ENCODE measurements at regions not wholly inside any gene's neighbourhood (a gene's known extent, or its start where the extent isn't known, plus 50 kb on each side); places are given as distances from the start of the nearest gene placed in this dataset.

DNA sequence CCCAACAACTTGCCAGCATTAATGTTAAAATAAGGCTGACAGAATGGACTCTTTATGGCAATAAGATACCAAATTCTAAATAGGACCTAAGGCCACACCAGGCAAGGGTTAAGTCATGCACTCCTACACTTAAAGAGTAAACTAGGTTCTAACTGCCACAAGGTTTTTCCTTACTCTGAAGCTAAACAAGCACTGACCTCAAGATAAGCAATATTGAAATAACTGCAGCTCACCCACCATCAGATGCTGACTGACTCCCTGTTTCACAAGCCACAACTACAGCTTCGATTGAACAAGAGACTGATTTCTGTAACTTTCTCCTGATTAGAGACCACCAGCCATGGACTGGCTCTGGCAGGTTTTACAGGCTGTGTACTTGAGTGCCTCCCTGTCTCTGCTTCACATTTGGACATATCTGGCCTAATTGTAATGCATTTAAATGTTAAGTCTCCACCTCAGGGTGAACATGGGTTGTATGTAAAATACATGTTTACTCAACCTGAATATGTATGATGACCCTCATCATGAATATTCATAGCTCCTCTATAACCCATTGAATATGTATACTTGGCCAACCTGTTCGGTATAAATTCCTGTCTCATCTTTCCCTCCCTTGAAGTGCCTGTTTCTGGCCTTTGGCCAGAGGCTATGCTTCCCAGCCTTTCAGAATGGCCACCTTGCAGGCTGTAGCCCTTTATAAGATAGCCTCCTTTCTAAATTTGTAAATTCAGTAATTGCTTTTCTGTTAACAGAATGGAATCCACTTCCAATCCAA is 70.5 kb upstream of the DAAM1 start:
- H3K9me3 ChIP-seq = no peaks in the 10 kb centered on the region
- no peak for TF ChIP-seq POLR2A (IDR thresholded peaks at IDR 0.05)
- TF ChIP-seq, protein P1, sequence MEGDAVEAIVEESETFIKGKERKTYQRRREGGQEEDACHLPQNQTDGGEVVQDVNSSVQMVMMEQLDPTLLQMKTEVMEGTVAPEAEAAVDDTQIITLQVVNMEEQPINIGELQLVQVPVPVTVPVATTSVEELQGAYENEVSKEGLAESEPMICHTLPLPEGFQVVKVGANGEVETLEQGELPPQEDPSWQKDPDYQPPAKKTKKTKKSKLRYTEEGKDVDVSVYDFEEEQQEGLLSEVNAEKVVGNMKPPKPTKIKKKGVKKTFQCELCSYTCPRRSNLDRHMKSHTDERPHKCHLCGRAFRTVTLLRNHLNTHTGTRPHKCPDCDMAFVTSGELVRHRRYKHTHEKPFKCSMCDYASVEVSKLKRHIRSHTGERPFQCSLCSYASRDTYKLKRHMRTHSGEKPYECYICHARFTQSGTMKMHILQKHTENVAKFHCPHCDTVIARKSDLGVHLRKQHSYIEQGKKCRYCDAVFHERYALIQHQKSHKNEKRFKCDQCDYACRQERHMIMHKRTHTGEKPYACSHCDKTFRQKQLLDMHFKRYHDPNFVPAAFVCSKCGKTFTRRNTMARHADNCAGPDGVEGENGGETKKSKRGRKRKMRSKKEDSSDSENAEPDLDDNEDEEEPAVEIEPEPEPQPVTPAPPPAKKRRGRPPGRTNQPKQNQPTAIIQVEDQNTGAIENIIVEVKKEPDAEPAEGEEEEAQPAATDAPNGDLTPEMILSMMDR (IDR thresholded peaks at IDR 0.05) = no peak
- H3K27ac ChIP-seq = no peak overlapping the region
- H3K4me1 ChIP-seq = peaks cover 0 to 7% (median 0%) of the 10 kb centered on the region in 4 donors
- no peaks in the 10 kb centered on the region for H3K27me3 ChIP-seq
- no peaks in the 10 kb centered on the region for H3K36me3 ChIP-seq
- DNase-seq = no peak
- H3K4me3 ChIP-seq = no peak overlapping the region

DNA sequence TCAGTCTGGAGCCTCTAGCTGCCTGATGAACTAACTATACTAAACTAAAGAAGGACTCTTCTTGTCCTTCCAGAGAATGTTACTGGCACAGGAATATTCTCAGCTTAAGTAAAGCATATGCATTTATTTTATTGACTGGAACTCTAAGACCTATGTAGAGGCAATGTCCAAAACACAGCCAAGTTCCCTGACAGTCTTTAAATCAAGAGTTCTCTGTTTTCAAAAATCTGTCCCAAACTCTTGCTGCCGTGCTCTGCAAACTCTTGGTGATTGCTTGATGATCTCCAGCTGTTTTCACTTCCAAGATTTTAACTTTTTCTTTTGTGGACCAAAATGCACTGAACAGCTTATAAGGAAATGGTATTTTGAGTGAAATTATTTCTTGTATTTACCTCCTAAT is 67.5 kb upstream of the DAAM1 start:
- no peaks in the 10 kb centered on the region for H3K36me3 ChIP-seq
- TF ChIP-seq POLR2A (IDR thresholded peaks at IDR 0.05) = no peak
- H3K9me3 ChIP-seq = no peaks in the 10 kb centered on the region
- no peak overlapping the region for H3K4me3 ChIP-seq
- DNase-seq = no peak
- no peaks in the 10 kb centered on the region for H3K27me3 ChIP-seq
- no peak overlapping the region for H3K27ac ChIP-seq
- H3K4me1 ChIP-seq = peaks cover 0 to 7% (median 0%) of the 10 kb centered on the region in 4 donors

GRCh38 chr14:59123531-59123930 is 64.9 kb upstream of the DAAM1 start:
- no peak overlapping the region for H3K27ac ChIP-seq
- H3K4me3 ChIP-seq = no peak overlapping the region
- no peaks in the 10 kb centered on the region for H3K9me3 ChIP-seq
- no peak for DNase-seq
- H3K27me3 ChIP-seq = no peaks in the 10 kb centered on the region
- TF ChIP-seq POLR2A (IDR thresholded peaks at IDR 0.05) = no peak
- TF ChIP-seq, protein P1 (IDR thresholded peaks at IDR 0.05) = no peak
- no peaks in the 10 kb centered on the region for H3K4me1 ChIP-seq
- no peaks in the 10 kb centered on the region for H3K36me3 ChIP-seq

DNA sequence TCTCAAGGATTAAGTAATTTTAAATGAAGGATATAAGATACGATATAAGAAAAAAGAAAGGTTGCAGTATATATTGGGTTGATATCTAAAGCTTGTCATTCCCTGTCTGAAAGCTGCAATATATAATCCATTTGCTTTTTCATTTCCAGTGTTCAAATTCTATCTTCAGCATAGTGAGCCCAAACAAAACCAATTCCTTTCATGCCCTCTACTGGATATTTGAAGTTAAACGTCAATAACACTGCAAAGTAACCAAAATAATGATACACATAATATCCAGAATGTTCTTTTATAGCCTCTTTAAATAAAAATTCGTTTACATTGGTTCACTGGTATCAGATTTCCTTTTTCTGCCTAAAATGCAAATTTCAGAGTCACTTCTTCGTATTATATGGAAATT is 64.5 kb upstream of the DAAM1 start:
- H3K36me3 ChIP-seq = no peaks in the 10 kb centered on the region
- no peaks in the 10 kb centered on the region for H3K4me1 ChIP-seq
- no peaks in the 10 kb centered on the region for H3K9me3 ChIP-seq
- TF ChIP-seq, protein P1 (IDR thresholded peaks at IDR 0.05) = peak in 3 of 6 experiments; percentile 23 to 56 (median 47)
- no peak for TF ChIP-seq POLR2A (IDR thresholded peaks at IDR 0.05)
- no peak overlapping the region for H3K27ac ChIP-seq
- no peak overlapping the region for H3K4me3 ChIP-seq
- no peak for DNase-seq
- no peaks in the 10 kb centered on the region for H3K27me3 ChIP-seq

GRCh38 chr14:59125156-59125555 is 63.3 kb upstream of the DAAM1 start:
- Histone ChIP-seq H3K36me3 (no peaks in the 10 kb centered on the region), H3K27ac (no peak overlapping the region), H3K9me3 (no peaks in the 10 kb centered on the region), H3K4me1 (no peaks in the 10 kb centered on the region), H3K4me3 (no peak overlapping the region), H3K27me3 (no peaks in the 10 kb centered on the region)
- no peak for DNase-seq
- TF ChIP-seq, protein P1 (IDR thresholded peaks at IDR 0.05) = no peak
- no peak for TF ChIP-seq POLR2A (IDR thresholded peaks at IDR 0.05)

- no peak overlapping the region for H3K27ac ChIP-seq
- no peaks in the 10 kb centered on the region for H3K36me3 ChIP-seq
- DNase-seq = peak in 1 of 3 donors; percentile 54
- H3K4me1 ChIP-seq = no peaks in the 10 kb centered on the region
- TF ChIP-seq, protein P1 (IDR thresholded peaks at IDR 0.05) = peak; percentile 49 to 91 (median 86)
- TF ChIP-seq POLR2A (IDR thresholded peaks at IDR 0.05) = no peak
- no peaks in the 10 kb centered on the region for H3K27me3 ChIP-seq
- H3K4me3 ChIP-seq = no peak overlapping the region
- no peaks in the 10 kb centered on the region for H3K9me3 ChIP-seq
These were observed 61.6 kb upstream of the DAAM1 start for GRCh38 chr14:59126714-59127436.

All from Peyer's patch (tissue), 4 donors.